ENCODE measurements at regions not wholly inside any gene's neighbourhood (a gene's known extent, or its start where the extent isn't known, plus 50 kb on each side); places are given as distances from the start of the nearest gene placed in this dataset.

DNA sequence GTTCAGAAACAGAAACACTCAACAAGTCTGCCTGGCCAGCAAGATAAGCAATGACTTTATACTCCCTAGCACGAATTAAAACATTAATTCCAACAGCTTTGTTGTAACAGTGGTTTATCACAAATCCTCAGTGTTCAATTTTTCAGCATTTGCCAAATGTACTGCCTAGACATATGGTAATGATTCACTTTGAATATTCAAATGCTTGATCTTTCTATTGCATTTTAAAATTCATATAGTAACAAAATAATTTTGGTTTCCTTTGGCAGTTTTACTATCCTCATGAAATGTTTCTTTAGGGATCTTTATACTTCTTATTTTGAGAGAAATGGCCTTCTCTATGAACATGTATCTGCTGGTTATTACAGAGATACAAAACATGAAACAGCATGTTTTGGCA is 851.8 kb upstream of the NXPH2 start:
- TF ChIP-seq, protein P1, sequence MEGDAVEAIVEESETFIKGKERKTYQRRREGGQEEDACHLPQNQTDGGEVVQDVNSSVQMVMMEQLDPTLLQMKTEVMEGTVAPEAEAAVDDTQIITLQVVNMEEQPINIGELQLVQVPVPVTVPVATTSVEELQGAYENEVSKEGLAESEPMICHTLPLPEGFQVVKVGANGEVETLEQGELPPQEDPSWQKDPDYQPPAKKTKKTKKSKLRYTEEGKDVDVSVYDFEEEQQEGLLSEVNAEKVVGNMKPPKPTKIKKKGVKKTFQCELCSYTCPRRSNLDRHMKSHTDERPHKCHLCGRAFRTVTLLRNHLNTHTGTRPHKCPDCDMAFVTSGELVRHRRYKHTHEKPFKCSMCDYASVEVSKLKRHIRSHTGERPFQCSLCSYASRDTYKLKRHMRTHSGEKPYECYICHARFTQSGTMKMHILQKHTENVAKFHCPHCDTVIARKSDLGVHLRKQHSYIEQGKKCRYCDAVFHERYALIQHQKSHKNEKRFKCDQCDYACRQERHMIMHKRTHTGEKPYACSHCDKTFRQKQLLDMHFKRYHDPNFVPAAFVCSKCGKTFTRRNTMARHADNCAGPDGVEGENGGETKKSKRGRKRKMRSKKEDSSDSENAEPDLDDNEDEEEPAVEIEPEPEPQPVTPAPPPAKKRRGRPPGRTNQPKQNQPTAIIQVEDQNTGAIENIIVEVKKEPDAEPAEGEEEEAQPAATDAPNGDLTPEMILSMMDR (conservative IDR thresholded peaks at IDR 0.05; ENCODE audit: control insufficient read depth, insufficient read depth, low read depth, low read length) = no peak
- no peak for DNase-seq (ENCODE audit: low read depth)
- no peak overlapping the region for H3K4me3 ChIP-seq (ENCODE audit: control insufficient read depth, low read depth, low read length)

GRCh38 chr2:139628931-139629330 is 848.7 kb upstream of the NXPH2 start:
- DNase-seq (ENCODE audit: low read depth) = no peak
- TF ChIP-seq, protein P1 (conservative IDR thresholded peaks at IDR 0.05; ENCODE audit: control insufficient read depth, insufficient read depth, low read depth, low read length) = no peak
- H3K4me3 ChIP-seq (ENCODE audit: control insufficient read depth, low read depth, low read length) = no peak overlapping the region

- no peak for DNase-seq (ENCODE audit: low read depth)
- H3K4me3 ChIP-seq (ENCODE audit: control insufficient read depth, low read depth, low read length) = no peak overlapping the region
- TF ChIP-seq, protein P1 (conservative IDR thresholded peaks at IDR 0.05; ENCODE audit: control insufficient read depth, insufficient read depth, low read depth, low read length) = no peak
Observed at GRCh38 chr2:139626128-139626527, 845.9 kb upstream of the NXPH2 start.

GRCh38 chr2:139622691-139623090 is 842.5 kb upstream of the NXPH2 start:
- TF ChIP-seq, protein P1 (conservative IDR thresholded peaks at IDR 0.05; ENCODE audit: control insufficient read depth, insufficient read depth, low read depth, low read length) = no peak
- H3K4me3 ChIP-seq (ENCODE audit: control insufficient read depth, low read depth, low read length) = no peak overlapping the region
- no peak for DNase-seq (ENCODE audit: low read depth)

DNA sequence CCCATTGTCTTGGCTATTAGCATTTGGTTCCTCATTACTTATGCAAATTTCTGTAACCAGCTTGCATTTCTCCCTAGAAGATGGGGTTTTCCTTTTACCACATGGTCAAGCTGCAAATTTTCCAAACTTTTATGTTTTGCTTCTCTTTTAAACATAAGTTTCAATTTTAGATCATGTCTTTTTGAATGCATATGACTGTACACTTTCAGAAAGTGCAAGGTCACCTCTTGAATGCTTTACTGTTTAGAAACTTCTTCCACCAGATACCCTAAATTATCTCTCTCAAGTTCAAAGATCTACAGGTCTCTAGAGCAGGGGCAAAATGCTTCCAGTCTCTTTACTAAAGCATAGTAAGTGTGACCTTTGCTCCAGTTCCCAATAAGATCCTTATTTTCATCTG is 837.6 kb upstream of the NXPH2 start:
- no peak for DNase-seq (ENCODE audit: low read depth)
- TF ChIP-seq, protein P1 (conservative IDR thresholded peaks at IDR 0.05; ENCODE audit: control insufficient read depth, insufficient read depth, low read depth, low read length) = no peak
- no peak overlapping the region for H3K4me3 ChIP-seq (ENCODE audit: control insufficient read depth, low read depth, low read length)

GRCh38 chr2:139613264-139613663 is 833.1 kb upstream of the NXPH2 start:
- no peak for DNase-seq (ENCODE audit: low read depth)
- no peak overlapping the region for H3K4me3 ChIP-seq (ENCODE audit: control insufficient read depth, low read depth, low read length)
- TF ChIP-seq, protein P1 (conservative IDR thresholded peaks at IDR 0.05; ENCODE audit: control insufficient read depth, insufficient read depth, low read depth, low read length) = no peak

DNA sequence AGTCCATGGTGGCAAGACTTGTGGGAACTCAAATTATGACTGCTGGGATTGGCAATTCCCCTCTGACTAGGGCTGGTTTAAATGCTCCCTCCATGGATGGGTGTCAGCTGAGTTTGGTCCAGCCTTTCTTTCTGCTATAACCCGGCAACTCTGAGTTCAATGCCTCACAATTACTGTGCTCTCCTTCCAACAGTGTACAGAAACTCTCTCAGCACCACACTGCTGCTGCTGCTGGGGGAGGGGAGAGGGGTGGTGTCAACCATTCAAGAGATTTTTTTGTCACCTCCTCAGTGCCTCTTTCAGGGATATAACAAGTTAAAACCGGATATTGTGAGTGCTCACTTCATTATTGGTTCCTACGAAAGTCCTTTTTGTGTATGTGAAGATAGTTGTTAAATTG is 830.3 kb upstream of the NXPH2 start:
- TF ChIP-seq, protein P1 (conservative IDR thresholded peaks at IDR 0.05; ENCODE audit: control insufficient read depth, insufficient read depth, low read depth, low read length) = no peak
- H3K4me3 ChIP-seq (ENCODE audit: control insufficient read depth, low read depth, low read length) = no peak overlapping the region
- DNase-seq (ENCODE audit: low read depth) = no peak
